GM23338 (cell line): ENCODE measurements at regions not wholly inside any gene's neighbourhood (a gene's known extent, or its start where the extent isn't known, plus 50 kb on each side); places are given as distances from the start of the nearest gene placed in this dataset.

Source experiments
- ATAC-seq: fragments of 200-7000 bp; cut with Tn5 transposase; 3 replicates; pipeline ENCODE4 v1.9.1; 2020
- DNase-seq: peaks from one replicate; pipeline ENCODE4 v3.0.0-alpha.2; 2015; ENCODE audit warnings: low spot score
- H2AFZ ChIP-seq: fragments of 200-600 bp; sonication (generic); 2 replicates; pipeline ENCODE4 v1.8.0; 2016; ENCODE audit warnings: antibody characterized with exemption, mild to moderate bottlenecking, moderate library complexity
- H3F3A ChIP-seq: fragments of 200-600 bp; sonication (generic); replicated peaks from 2 replicates; pipeline ENCODE4 v1.8.0; 2017; ENCODE audit warnings: antibody characterized with exemption, mixed run types, low read depth
- H3K27ac ChIP-seq: fragments of 200-600 bp; sonication (generic); 2 replicates; pipeline ENCODE4 v1.6.1; 2016; ENCODE audit warnings: low read depth
- H3K27me3 ChIP-seq: fragments of 200-600 bp; sonication (generic); 2 replicates; pipeline ENCODE4 v1.8.0; 2016; ENCODE audit warnings: mild to moderate bottlenecking, mixed run types, moderate library complexity; ENCODE audit not compliant: insufficient read depth
- H3K36me3 ChIP-seq: fragments of 200-600 bp; sonication (generic); 2 replicates; pipeline ENCODE4 v1.8.0; 2016; ENCODE audit warnings: mild to moderate bottlenecking; ENCODE audit not compliant: insufficient read depth
- H3K4me1 ChIP-seq: fragments of 200-600 bp; sonication (generic); 2 replicates; pipeline ENCODE4 v1.8.0; 2016; ENCODE audit warnings: mild to moderate bottlenecking, moderate library complexity; ENCODE audit not compliant: insufficient read depth
- H3K4me2 ChIP-seq: fragments of 200-600 bp; sonication (generic); 2 replicates; pipeline ENCODE4 v1.7.1; 2017; ENCODE audit warnings: mixed run types
- H3K4me3 ChIP-seq: fragments of 200-600 bp; sonication (generic); 2 replicates; pipeline ENCODE4 v1.6.1; 2016; ENCODE audit warnings: mixed run types
- H3K79me2 ChIP-seq: fragments of 200-600 bp; sonication (generic); replicated peaks from 2 replicates; pipeline ENCODE4 v1.8.0; 2017; ENCODE audit warnings: mild to moderate bottlenecking; ENCODE audit not compliant: insufficient read depth
- H3K9me2 ChIP-seq: fragments of 200-600 bp; sonication (generic); 2 replicates; pipeline ENCODE4 v1.8.0; 2017; ENCODE audit not compliant: insufficient read depth
- H4K20me1 ChIP-seq: fragments of 200-600 bp; sonication (generic); replicated peaks from 2 replicates; pipeline ENCODE4 v1.8.0; 2017; ENCODE audit warnings: mild to moderate bottlenecking; ENCODE audit not compliant: insufficient read depth
- H3K27ac Mint-ChIP-seq: 2 replicates; pipeline ENCODE4 v1.8.0; 2020; ENCODE audit warnings: inconsistent platforms, mild to moderate bottlenecking, moderate library complexity, mixed read lengths
- H3K27me3 Mint-ChIP-seq: 3 replicates; pipeline ENCODE4 v1.8.0; 2022; ENCODE audit warnings: low read depth, mild to moderate bottlenecking, moderate library complexity, mixed read lengths, inconsistent platforms; ENCODE audit not compliant: insufficient read depth, poor library complexity
- H3K36me3 Mint-ChIP-seq: 3 replicates; pipeline ENCODE4 v1.8.0; 2021; ENCODE audit warnings: low read depth, mild to moderate bottlenecking, inconsistent platforms, moderate library complexity, mixed read lengths
- H3K4me1 Mint-ChIP-seq: 3 replicates; pipeline ENCODE4 v1.8.0; 2020; ENCODE audit warnings: mild to moderate bottlenecking, inconsistent platforms, mixed read lengths
- H3K4me3 Mint-ChIP-seq: 3 replicates; pipeline ENCODE4 v1.8.0; 2021; ENCODE audit warnings: moderate library complexity, mild to moderate bottlenecking, inconsistent platforms, mixed read lengths
- H3K9me3 Mint-ChIP-seq: 3 replicates; pipeline ENCODE4 v1.8.0; 2020; ENCODE audit warnings: moderate library complexity, mild to moderate bottlenecking, inconsistent platforms, mixed read lengths
- CREB1 ChIP-seq: fragments of 250-450 bp; sonication (Bioruptor Pico); IDR thresholded peaks from 2 replicates; pipeline ENCODE4 v1.5.0; 2020; ENCODE audit warnings: low read depth, mild to moderate bottlenecking, moderate library complexity
- EZH2 ChIP-seq: fragments of 200-600 bp; sonication (generic); IDR thresholded peaks from one replicate; pipeline ENCODE4 v1.8.0; 2017; ENCODE audit warnings: antibody characterized with exemption, mild to moderate bottlenecking, low read depth; ENCODE audit not compliant: unreplicated experiment
- EZH2phosphoT487 ChIP-seq: fragments of 200-600 bp; sonication (generic); IDR thresholded peaks from one replicate; pipeline ENCODE4 v1.8.1; 2018; ENCODE audit warnings: antibody characterized with exemption; ENCODE audit not compliant: unreplicated experiment
- JUNB ChIP-seq: IDR thresholded peaks from one replicate; pipeline ENCODE4 v1.6.1; 2016; ENCODE audit warnings: antibody characterized with exemption; ENCODE audit not compliant: unreplicated experiment
- NANOG ChIP-seq: IDR thresholded peaks from 2 replicates; pipeline ENCODE4 v1.6.1; 2016; ENCODE audit warnings: antibody characterized with exemption, borderline replicate concordance
- STAT1 ChIP-seq: IDR thresholded peaks from one replicate; pipeline ENCODE4 v1.6.1; 2016; ENCODE audit warnings: antibody characterized with exemption; ENCODE audit not compliant: unreplicated experiment
- ZNF462 ChIP-seq: fragments of 250-450 bp; sonication (Bioruptor Pico); IDR thresholded peaks from 2 replicates; pipeline ENCODE4 v1.5.0; 2020; ENCODE audit warnings: mild to moderate bottlenecking, moderate library complexity

DNA sequence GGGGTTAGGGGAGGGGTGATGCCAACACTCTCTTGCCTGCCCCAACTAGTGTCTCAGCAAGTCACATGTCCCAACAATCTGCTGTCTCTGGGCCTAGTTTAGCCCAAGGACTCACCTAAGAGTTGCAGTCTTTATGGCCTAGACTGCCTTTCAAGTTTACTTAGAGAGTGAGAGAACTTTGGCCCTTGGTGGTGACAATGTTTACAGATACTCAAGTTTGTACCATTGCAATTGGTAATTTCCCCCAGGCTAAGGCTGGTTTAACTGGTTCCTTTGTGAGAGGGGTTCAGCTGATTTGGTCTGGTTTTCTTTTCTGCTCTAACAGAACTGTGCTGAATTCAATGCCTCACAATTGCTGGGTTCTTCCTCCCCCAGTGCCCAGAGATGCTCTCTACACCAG lies 1279.9 kb upstream of the EYS start (continued):
- no peak for TF ChIP-seq ZNF462 (CRISPR knock-in tag)
- TF ChIP-seq EZH2phosphoT487, result no peak
- no peak for TF ChIP-seq NANOG
- no peak for TF ChIP-seq CREB1
- TF ChIP-seq STAT1, result no peak
- no peak for TF ChIP-seq EZH2

DNA sequence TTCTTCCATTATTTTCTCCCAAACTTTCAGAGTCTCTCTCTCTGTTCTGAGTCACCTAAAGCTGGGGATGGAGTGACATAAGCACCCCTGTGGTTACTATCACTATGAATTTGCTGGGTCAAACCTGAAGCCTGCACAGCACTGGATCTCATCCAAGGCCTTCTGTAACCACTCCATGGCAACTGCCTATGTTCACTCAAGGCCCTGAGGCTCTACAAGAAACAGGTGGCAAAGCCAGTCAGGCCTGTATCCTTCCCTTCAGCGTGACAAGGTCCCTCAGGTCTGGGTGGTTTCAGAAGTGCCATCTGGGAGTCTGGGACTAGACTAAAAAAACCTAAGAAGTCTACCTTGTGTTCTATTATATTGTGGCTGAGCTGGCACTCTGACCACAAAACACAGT lies 1278.8 kb upstream of the EYS start:
- TF ChIP-seq JUNB, result no peak

More for the DNA sequence above, 1278.8 kb upstream of the EYS start:
- H3K4me3 Mint-ChIP-seq, result no peak overlapping the region
- no peak overlapping the region for H3K4me3 ChIP-seq
- no peaks in the 10 kb centered on the region for H3K4me1 ChIP-seq
- H3K79me2 ChIP-seq, result no peaks in the 10 kb centered on the region
- H3K27ac ChIP-seq, result no peak overlapping the region
- ATAC-seq (no peak), DNase-seq (no peak)
- no peak overlapping the region for H3K27ac Mint-ChIP-seq
- H3K27me3 Mint-ChIP-seq, result peaks cover 2% of the 10 kb centered on the region
- H3K9me2 ChIP-seq, result peaks cover 5% of the 10 kb centered on the region; the same call in 1 of the 2 replicates
- H3K36me3 Mint-ChIP-seq, result peaks cover 8% of the 10 kb centered on the region; the same call in 1 of the 3 replicates
- H3F3A ChIP-seq, result no peaks in the 10 kb centered on the region
- H3K4me2 ChIP-seq, result no peak overlapping the region
- no peaks in the 10 kb centered on the region for H4K20me1 ChIP-seq
- no peaks in the 10 kb centered on the region for H3K36me3 ChIP-seq
- H3K27me3 ChIP-seq, result no peaks in the 10 kb centered on the region
- H3K4me1 Mint-ChIP-seq, result no peaks in the 10 kb centered on the region
- H2AFZ ChIP-seq, result no peak overlapping the region
- peaks cover 46% of the 10 kb centered on the region for H3K9me3 Mint-ChIP-seq
